Dendritic cell treated with granulocyte-macrophage colony-stimulating factor and Interleukin-4, amounts not matched to agents 40 ng/mL and 50 ng/mL, for 4 days (primary cell): ENCODE measurements at regions not wholly inside any gene's neighbourhood (a gene's known extent, or its start where the extent isn't known, plus 50 kb on each side); places are given as distances from the start of the nearest gene placed in this dataset.

Experiments used
- H3K27ac Mint-ChIP-seq: one replicate; pipeline ENCODE4 v1.8.0; 2022; ENCODE audit warnings: mild to moderate bottlenecking, mixed read lengths
- H3K27me3 Mint-ChIP-seq: one replicate; pipeline ENCODE4 v1.8.0; 2022; ENCODE audit warnings: mild to moderate bottlenecking, mixed read lengths
- H3K36me3 Mint-ChIP-seq: one replicate; pipeline ENCODE4 v1.8.0; 2022; ENCODE audit warnings: low read depth, mixed read lengths
- H3K4me1 Mint-ChIP-seq: one replicate; pipeline ENCODE4 v1.8.0; 2022; ENCODE audit warnings: low read depth, mixed read lengths
- H3K4me3 Mint-ChIP-seq: one replicate; pipeline ENCODE4 v1.8.0; 2022; ENCODE audit warnings: mild to moderate bottlenecking, moderate library complexity, mixed read lengths
- H3K9me3 Mint-ChIP-seq: one replicate; pipeline ENCODE4 v1.8.0; 2022; ENCODE audit warnings: mixed read lengths
- intact Hi-C: fragments of 100-400 bp; cut with micrococcal nuclease; formaldehyde crosslinking; loops from one replicate; pipeline ENCODE4 v1.15.0; 2022

- H3K4me1 Mint-ChIP-seq, result no peaks in the 10 kb centered on the region
- H3K9me3 Mint-ChIP-seq, result no peaks in the 10 kb centered on the region
- no peaks in the 10 kb centered on the region for H3K36me3 Mint-ChIP-seq
- no peaks in the 10 kb centered on the region for H3K27me3 Mint-ChIP-seq
- H3K4me3 Mint-ChIP-seq, result no peak overlapping the region
- intact Hi-C loops, result no loop called here
- H3K27ac Mint-ChIP-seq, result no peak overlapping the region
These were observed 361.6 kb downstream of the COG6 start for GRCh38 chr13:40016953-40017660.

- Mint-ChIP-seq H3K27me3 (no peaks in the 10 kb centered on the region), H3K36me3 (no peaks in the 10 kb centered on the region), H3K9me3 (no peaks in the 10 kb centered on the region), H3K4me3 (no peak overlapping the region), H3K4me1 (no peaks in the 10 kb centered on the region), H3K27ac (no peak overlapping the region)
- intact Hi-C loops, result no loop called here
These were observed 362.3 kb downstream of the COG6 start for GRCh38 chr13:40017662-40018262.

GRCh38 chr13:40023595-40024203, 368.2 kb downstream of the COG6 start:
- Mint-ChIP-seq H3K36me3 (no peaks in the 10 kb centered on the region), H3K27me3 (no peaks in the 10 kb centered on the region), H3K9me3 (peaks cover 3% of the 10 kb centered on the region), H3K4me3 (no peak overlapping the region), H3K27ac (no peak overlapping the region), H3K4me1 (no peaks in the 10 kb centered on the region)
- intact Hi-C loops, result no loop called here

GRCh38 chr13:40024204-40024966, 368.9 kb downstream of the COG6 start:
- no peaks in the 10 kb centered on the region for H3K4me1 Mint-ChIP-seq
- no peak overlapping the region for H3K4me3 Mint-ChIP-seq
- H3K36me3 Mint-ChIP-seq, result no peaks in the 10 kb centered on the region
- intact Hi-C loops, result no loop called here
- no peaks in the 10 kb centered on the region for H3K27me3 Mint-ChIP-seq
- no peak overlapping the region for H3K27ac Mint-ChIP-seq
- peaks cover 10% of the 10 kb centered on the region for H3K9me3 Mint-ChIP-seq

GRCh38 chr13:40024967-40025714, 369.7 kb downstream of the COG6 start:
- no peak overlapping the region for H3K27ac Mint-ChIP-seq

GRCh38 chr13:40026174-40026585, 370.7 kb downstream of the COG6 start:
- Mint-ChIP-seq H3K36me3 (no peaks in the 10 kb centered on the region), H3K27me3 (no peaks in the 10 kb centered on the region), H3K9me3 (peaks cover 10% of the 10 kb centered on the region), H3K4me1 (no peaks in the 10 kb centered on the region), H3K4me3 (no peak overlapping the region), H3K27ac (no peak overlapping the region)
- intact Hi-C loops, result no loop called here

More at GRCh38 chr13:40024967-40025714, 369.7 kb downstream of the COG6 start:
- Mint-ChIP-seq H3K27me3 (no peaks in the 10 kb centered on the region), H3K4me1 (no peaks in the 10 kb centered on the region), H3K4me3 (no peak overlapping the region), H3K9me3 (peaks cover 10% of the 10 kb centered on the region), H3K36me3 (no peaks in the 10 kb centered on the region)
- intact Hi-C loops, result no loop called here

- no peak overlapping the region for H3K4me3 Mint-ChIP-seq
- no peaks in the 10 kb centered on the region for H3K36me3 Mint-ChIP-seq
These were observed 371.3 kb downstream of the COG6 start for GRCh38 chr13:40026741-40027140.

GRCh38 chr13:40028446-40028845, 373.0 kb downstream of the COG6 start:
- Mint-ChIP-seq H3K27ac (no peak overlapping the region), H3K36me3 (no peaks in the 10 kb centered on the region), H3K4me3 (no peak overlapping the region), H3K27me3 (no peaks in the 10 kb centered on the region), H3K9me3 (peaks cover 10% of the 10 kb centered on the region), H3K4me1 (no peaks in the 10 kb centered on the region)
- intact Hi-C loops, result no loop called here

More at GRCh38 chr13:40026741-40027140, 371.3 kb downstream of the COG6 start:
- intact Hi-C loops, result no loop called here
- peaks cover 10% of the 10 kb centered on the region for H3K9me3 Mint-ChIP-seq
- H3K27ac Mint-ChIP-seq, result no peak overlapping the region
- H3K4me1 Mint-ChIP-seq, result no peaks in the 10 kb centered on the region
- no peaks in the 10 kb centered on the region for H3K27me3 Mint-ChIP-seq

- H3K27me3 Mint-ChIP-seq, result no peaks in the 10 kb centered on the region
- intact Hi-C loops, result no loop called here
- H3K27ac Mint-ChIP-seq, result no peak overlapping the region
- peaks cover 10% of the 10 kb centered on the region for H3K9me3 Mint-ChIP-seq
- H3K36me3 Mint-ChIP-seq, result no peaks in the 10 kb centered on the region
- H3K4me1 Mint-ChIP-seq, result no peaks in the 10 kb centered on the region
- H3K4me3 Mint-ChIP-seq, result no peak overlapping the region
These were observed 375.6 kb downstream of the COG6 start for GRCh38 chr13:40031031-40031430.

- intact Hi-C loops, result no loop called here
- Mint-ChIP-seq H3K27me3 (no peaks in the 10 kb centered on the region), H3K4me3 (no peak overlapping the region), H3K36me3 (no peaks in the 10 kb centered on the region), H3K4me1 (no peaks in the 10 kb centered on the region), H3K27ac (no peak overlapping the region), H3K9me3 (no peaks in the 10 kb centered on the region)
These were observed 383.6 kb downstream of the COG6 start for GRCh38 chr13:40039061-40039460.

GRCh38 chr13:40042991-40043390, 387.5 kb downstream of the COG6 start:
- Mint-ChIP-seq H3K27me3 (peaks cover 2% of the 10 kb centered on the region), H3K9me3 (no peaks in the 10 kb centered on the region), H3K36me3 (no peaks in the 10 kb centered on the region), H3K4me3 (no peak overlapping the region), H3K4me1 (no peaks in the 10 kb centered on the region), H3K27ac (no peak overlapping the region)
- intact Hi-C loops, result no loop called here

- Mint-ChIP-seq H3K27ac (no peak overlapping the region), H3K9me3 (no peaks in the 10 kb centered on the region), H3K4me1 (no peaks in the 10 kb centered on the region), H3K4me3 (no peak overlapping the region), H3K36me3 (no peaks in the 10 kb centered on the region), H3K27me3 (peaks cover 2% of the 10 kb centered on the region)
- intact Hi-C loops, result no loop called here
These were observed 388.3 kb downstream of the COG6 start for GRCh38 chr13:40043764-40044163.

GRCh38 chr13:40047322-40047771, 391.9 kb downstream of the COG6 start:
- H3K36me3 Mint-ChIP-seq, result no peaks in the 10 kb centered on the region
- H3K9me3 Mint-ChIP-seq, result no peaks in the 10 kb centered on the region
- no peaks in the 10 kb centered on the region for H3K4me1 Mint-ChIP-seq
- H3K27me3 Mint-ChIP-seq, result peaks cover 4% of the 10 kb centered on the region
- no peak overlapping the region for H3K4me3 Mint-ChIP-seq
- intact Hi-C loops, result no loop called here
- no peak overlapping the region for H3K27ac Mint-ChIP-seq
